ENCODE measurements at regions not wholly inside any gene's neighbourhood (a gene's known extent, or its start where the extent isn't known, plus 50 kb on each side); places are given as distances from the start of the nearest gene placed in this dataset.

DNA sequence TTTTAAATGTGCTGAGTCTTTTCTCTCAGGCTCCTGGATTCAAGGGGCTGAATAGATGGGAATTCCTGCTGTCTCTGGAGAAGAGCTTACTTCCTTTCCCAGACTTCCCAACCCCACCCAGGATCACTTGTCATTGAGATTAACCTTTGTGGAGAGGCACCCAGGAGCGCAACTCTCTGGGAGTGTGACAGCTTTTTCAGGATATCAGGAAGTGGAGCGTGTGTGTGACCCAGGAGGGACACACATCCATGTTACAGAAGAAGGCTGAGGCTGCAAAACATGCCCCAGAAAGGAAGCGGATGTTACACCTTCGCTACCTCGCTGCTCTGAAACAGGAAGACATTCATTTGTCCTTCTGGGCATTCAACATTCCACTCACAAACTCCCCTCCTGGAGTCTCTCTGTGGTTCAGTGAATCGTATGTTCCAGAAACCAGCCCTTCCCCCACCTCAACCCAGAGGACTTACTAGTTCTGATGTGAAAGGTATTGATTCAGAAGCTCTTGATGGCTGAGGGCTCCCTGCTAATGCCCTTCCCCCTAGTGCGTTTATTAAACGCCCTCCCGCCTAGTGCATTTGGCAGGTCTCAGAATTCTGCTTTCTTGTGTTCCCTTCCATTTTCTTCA lies 523.9 kb downstream of the TNS1 start:
- no peak for DNase-seq (ENCODE audit: low read depth)
- no peak for TF ChIP-seq CTCF (conservative IDR thresholded peaks at IDR 0.05; ENCODE audit: low read depth, low read length)
- H3K4me3 ChIP-seq (ENCODE audit: low read depth, low read length): no peak overlapping the region

DNA sequence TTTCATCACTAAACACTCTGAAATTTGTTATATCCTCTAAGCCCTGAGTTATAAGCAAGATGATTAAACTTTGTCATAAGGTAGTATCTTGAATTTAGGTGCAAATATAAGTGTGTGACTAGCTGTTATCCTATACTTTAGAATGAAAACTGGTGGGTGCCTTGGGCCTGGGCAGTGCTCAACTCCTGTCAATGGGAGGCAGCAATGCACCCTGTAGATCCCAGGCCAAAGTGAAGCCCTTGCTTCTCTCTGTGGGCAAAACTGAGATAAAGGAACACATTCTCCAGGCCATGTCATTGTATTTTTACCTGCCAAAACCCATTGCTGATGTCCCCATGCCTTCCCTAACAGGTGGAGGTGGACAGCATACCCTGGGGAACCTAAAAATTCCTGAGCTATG lies 525.2 kb downstream of the TNS1 start:
- no peak for TF ChIP-seq CTCF (conservative IDR thresholded peaks at IDR 0.05; ENCODE audit: low read depth, low read length)
- no peak for DNase-seq (ENCODE audit: low read depth)
- no peak overlapping the region for H3K4me3 ChIP-seq (ENCODE audit: low read depth, low read length)

DNA sequence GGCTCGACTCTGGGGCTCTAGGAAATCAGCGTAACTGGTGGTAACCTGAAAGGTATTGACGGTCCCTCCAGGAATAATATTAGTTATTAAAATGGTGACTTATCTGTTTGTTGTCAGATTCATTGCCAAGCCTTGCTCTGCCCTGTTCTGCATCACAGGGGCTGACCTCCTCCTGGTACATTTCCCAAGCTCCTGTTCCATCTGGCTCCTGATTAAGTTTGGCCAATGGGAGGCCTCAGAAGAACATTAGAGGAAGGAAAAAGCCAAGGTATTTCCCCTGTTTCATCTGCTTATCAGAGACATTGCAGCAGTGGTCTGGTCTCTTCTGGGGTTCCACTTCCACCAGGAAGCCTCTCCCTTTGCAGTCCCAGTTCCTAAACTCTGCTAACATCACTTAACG lies 527.0 kb downstream of the TNS1 start:
- H3K4me3 ChIP-seq (ENCODE audit: low read depth, low read length): no peak overlapping the region
- DNase-seq (ENCODE audit: low read depth): no peak
- no peak for TF ChIP-seq CTCF (conservative IDR thresholded peaks at IDR 0.05; ENCODE audit: low read depth, low read length)

GRCh38 chr2:217475101-217475500 lies 527.7 kb downstream of the TNS1 start:
- DNase-seq (ENCODE audit: low read depth): no peak
- no peak for TF ChIP-seq CTCF (conservative IDR thresholded peaks at IDR 0.05; ENCODE audit: low read depth, low read length)
- H3K4me3 ChIP-seq (ENCODE audit: low read depth, low read length): no peak overlapping the region

- no peak for TF ChIP-seq CTCF (conservative IDR thresholded peaks at IDR 0.05; ENCODE audit: low read depth, low read length)
- DNase-seq (ENCODE audit: low read depth): no peak
- H3K4me3 ChIP-seq (ENCODE audit: low read depth, low read length): no peak overlapping the region
Observed at GRCh38 chr2:217471319-217471718, 531.5 kb downstream of the TNS1 start.

DNA sequence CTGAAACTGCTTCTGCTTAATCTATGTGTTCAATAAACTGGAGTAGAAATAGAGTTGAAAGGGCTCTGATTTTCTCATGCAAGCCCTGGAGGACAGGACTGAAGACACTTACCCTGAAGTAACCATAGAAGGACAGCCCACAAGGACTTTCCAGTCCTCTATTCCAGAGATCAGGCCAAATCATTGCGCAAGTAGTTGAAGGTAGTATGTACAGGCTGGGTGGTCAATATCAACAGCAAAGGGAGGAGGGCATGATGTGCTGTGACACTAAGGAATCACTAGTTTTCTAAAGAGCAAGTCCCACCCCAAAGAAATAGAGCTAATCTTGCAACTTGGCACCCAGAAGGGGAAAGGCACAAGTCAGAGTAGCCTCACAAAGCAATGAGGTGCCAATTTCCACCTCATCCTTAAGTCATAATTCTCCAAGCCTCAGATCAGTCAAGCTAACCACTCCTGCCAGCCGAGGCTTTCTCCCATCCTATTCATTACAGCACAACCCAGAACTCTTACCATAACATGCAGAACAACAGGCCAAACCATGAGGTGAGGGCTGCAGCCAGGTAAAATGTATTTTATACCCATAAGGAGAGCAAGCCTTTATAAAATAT lies 533.5 kb downstream of the TNS1 start:
- no peak overlapping the region for H3K4me3 ChIP-seq (ENCODE audit: low read depth, low read length)
- TF ChIP-seq CTCF (conservative IDR thresholded peaks at IDR 0.05; ENCODE audit: low read depth, low read length): no peak
- no peak for DNase-seq (ENCODE audit: low read depth)

Measured in epithelial cell of proximal tubule (primary cell).